ENCODE measurements at regions not wholly inside any gene's neighbourhood (a gene's known extent, or its start where the extent isn't known, plus 50 kb on each side); places are given as distances from the start of the nearest gene placed in this dataset.

DNA sequence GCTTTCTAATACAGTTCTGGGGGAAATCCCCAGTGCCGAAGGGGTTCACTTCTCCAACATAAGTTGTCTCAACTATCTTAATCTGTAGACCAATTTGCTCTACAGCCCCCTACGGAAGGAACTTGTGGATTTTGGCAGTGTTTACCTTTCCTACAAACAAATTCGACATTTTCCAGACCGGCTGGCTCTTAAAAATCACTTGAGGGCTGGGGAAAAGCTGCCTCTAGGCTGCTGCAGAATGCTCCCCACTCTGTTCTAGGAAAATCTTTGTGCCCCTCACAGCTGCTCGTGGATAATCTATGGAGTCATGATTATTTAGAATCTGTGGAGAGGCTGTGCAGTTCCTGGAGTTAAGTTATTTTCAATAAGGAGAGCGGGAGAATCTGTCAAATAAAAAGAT, 474.6 kb upstream of the FZD8 start:
- Histone ChIP-seq H3K4me1 (ENCODE audit: control insufficient read depth in 1 of 2, insufficient read depth in 2 of 2, low read length in 2 of 2) (no peaks in the 10 kb centered on the region), H3K27me3 (ENCODE audit: insufficient read depth, low read length) (no peaks in the 10 kb centered on the region), H3K4me3 (replicated peaks in 1 of 2; ENCODE audit: low read depth in 1 of 2, low read length in 2 of 2) (no peak overlapping the region), H2AFZ (ENCODE audit: low read depth, low read length, poor library complexity, severe bottlenecking) (no peak overlapping the region), H3K36me3 (ENCODE audit: control insufficient read depth in 1 of 2, insufficient read depth in 2 of 2, low read length in 2 of 2) (no peaks in the 10 kb centered on the region), H3K9me2 (ENCODE audit: insufficient read depth) (no peaks in the 10 kb centered on the region), H3K79me2 (ENCODE audit: insufficient read depth, low read length) (no peaks in the 10 kb centered on the region), H3K9me3 (ENCODE audit: control insufficient read depth in 1 of 2, insufficient read depth in 1 of 2, low read depth in 1 of 2, low read length in 2 of 2) (peaks cover 17 to 22% of the 10 kb centered on the region in 2 experiments; a peak in 2 of 4 replicates), H3K4me2 (ENCODE audit: low read length) (no peak overlapping the region), H3K27ac (ENCODE audit: low read depth, low read length) (no peak overlapping the region), H3K9ac (ENCODE audit: low read length) (no peak overlapping the region), H4K20me1 (ENCODE audit: insufficient read depth) (no peaks in the 10 kb centered on the region; the same call in 1 of the 2 replicates)
- TF ChIP-seq ZNF274 (IDR thresholded peaks at IDR 0.05; ENCODE audit: low read depth, low read length), result no peak
- TF ChIP-seq EGR1 (IDR thresholded peaks at IDR 0.05; ENCODE audit: low read depth), result no peak
- TF ChIP-seq, protein P1, sequence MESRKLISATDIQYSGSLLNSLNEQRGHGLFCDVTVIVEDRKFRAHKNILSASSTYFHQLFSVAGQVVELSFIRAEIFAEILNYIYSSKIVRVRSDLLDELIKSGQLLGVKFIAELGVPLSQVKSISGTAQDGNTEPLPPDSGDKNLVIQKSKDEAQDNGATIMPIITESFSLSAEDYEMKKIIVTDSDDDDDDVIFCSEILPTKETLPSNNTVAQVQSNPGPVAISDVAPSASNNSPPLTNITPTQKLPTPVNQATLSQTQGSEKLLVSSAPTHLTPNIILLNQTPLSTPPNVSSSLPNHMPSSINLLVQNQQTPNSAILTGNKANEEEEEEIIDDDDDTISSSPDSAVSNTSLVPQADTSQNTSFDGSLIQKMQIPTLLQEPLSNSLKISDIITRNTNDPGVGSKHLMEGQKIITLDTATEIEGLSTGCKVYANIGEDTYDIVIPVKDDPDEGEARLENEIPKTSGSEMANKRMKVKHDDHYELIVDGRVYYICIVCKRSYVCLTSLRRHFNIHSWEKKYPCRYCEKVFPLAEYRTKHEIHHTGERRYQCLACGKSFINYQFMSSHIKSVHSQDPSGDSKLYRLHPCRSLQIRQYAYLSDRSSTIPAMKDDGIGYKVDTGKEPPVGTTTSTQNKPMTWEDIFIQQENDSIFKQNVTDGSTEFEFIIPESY (IDR thresholded peaks at IDR 0.05; ENCODE audit: extremely low read depth, insufficient replicate concordance, low read length), result no peak
- no peak for TF ChIP-seq EZH2 (IDR thresholded peaks at IDR 0.05)
- TF ChIP-seq, protein P2, sequence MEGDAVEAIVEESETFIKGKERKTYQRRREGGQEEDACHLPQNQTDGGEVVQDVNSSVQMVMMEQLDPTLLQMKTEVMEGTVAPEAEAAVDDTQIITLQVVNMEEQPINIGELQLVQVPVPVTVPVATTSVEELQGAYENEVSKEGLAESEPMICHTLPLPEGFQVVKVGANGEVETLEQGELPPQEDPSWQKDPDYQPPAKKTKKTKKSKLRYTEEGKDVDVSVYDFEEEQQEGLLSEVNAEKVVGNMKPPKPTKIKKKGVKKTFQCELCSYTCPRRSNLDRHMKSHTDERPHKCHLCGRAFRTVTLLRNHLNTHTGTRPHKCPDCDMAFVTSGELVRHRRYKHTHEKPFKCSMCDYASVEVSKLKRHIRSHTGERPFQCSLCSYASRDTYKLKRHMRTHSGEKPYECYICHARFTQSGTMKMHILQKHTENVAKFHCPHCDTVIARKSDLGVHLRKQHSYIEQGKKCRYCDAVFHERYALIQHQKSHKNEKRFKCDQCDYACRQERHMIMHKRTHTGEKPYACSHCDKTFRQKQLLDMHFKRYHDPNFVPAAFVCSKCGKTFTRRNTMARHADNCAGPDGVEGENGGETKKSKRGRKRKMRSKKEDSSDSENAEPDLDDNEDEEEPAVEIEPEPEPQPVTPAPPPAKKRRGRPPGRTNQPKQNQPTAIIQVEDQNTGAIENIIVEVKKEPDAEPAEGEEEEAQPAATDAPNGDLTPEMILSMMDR (IDR thresholded peaks at IDR 0.05 in 2 of 3, conservative IDR thresholded peaks at IDR 0.05 in 1 of 3; ENCODE audit: borderline replicate concordance in 1 of 3, insufficient read depth in 1 of 3, low read depth in 2 of 3, low read length in 2 of 3), result no peak
- no peak for TF ChIP-seq RAD21 (IDR thresholded peaks at IDR 0.05; ENCODE audit: low read depth)
- TF ChIP-seq POLR2AphosphoS5 (IDR thresholded peaks at IDR 0.05; ENCODE audit: low read depth, low read length), result no peak
- TF ChIP-seq JUND (IDR thresholded peaks at IDR 0.05), result no peak
- TF ChIP-seq, protein P3, sequence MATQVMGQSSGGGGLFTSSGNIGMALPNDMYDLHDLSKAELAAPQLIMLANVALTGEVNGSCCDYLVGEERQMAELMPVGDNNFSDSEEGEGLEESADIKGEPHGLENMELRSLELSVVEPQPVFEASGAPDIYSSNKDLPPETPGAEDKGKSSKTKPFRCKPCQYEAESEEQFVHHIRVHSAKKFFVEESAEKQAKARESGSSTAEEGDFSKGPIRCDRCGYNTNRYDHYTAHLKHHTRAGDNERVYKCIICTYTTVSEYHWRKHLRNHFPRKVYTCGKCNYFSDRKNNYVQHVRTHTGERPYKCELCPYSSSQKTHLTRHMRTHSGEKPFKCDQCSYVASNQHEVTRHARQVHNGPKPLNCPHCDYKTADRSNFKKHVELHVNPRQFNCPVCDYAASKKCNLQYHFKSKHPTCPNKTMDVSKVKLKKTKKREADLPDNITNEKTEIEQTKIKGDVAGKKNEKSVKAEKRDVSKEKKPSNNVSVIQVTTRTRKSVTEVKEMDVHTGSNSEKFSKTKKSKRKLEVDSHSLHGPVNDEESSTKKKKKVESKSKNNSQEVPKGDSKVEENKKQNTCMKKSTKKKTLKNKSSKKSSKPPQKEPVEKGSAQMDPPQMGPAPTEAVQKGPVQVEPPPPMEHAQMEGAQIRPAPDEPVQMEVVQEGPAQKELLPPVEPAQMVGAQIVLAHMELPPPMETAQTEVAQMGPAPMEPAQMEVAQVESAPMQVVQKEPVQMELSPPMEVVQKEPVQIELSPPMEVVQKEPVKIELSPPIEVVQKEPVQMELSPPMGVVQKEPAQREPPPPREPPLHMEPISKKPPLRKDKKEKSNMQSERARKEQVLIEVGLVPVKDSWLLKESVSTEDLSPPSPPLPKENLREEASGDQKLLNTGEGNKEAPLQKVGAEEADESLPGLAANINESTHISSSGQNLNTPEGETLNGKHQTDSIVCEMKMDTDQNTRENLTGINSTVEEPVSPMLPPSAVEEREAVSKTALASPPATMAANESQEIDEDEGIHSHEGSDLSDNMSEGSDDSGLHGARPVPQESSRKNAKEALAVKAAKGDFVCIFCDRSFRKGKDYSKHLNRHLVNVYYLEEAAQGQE (IDR thresholded peaks at IDR 0.05; ENCODE audit: low read depth), result no peak
- TF ChIP-seq FOSL1 (IDR thresholded peaks at IDR 0.05; ENCODE audit: low read depth), result no peak
- no peak for TF ChIP-seq SP1 (IDR thresholded peaks at IDR 0.05; ENCODE audit: low read depth)
- no peak for TF ChIP-seq EZH2phosphoT487 (IDR thresholded peaks at IDR 0.05; ENCODE audit: borderline replicate concordance)
- ATAC-seq (no peak), DNase-seq (ENCODE audit: low read depth, low spot score) (no peak)
- ChIA-PET CTCF (no interaction called here), POLR2A (no interaction called here), RAD21 (ENCODE audit: low non-redundant PET in 1 of 2, low total read pairs in 2 of 2, uncharacterized antibody in 2 of 2, unreplicated experiment in 2 of 2) (no interaction called here)
- intact Hi-C loops (cut with micrococcal nuclease), result no loop called here
- BruUV-seq (replicated peaks), result no TSS peak
